Inflammatory macrophage treated with lipopolysaccharide for 1 hour (primary cell): ENCODE measurements at regions not wholly inside any gene's neighbourhood (a gene's known extent, or its start where the extent isn't known, plus 50 kb on each side); places are given as distances from the start of the nearest gene placed in this dataset.
"Not testable (repeated sequence)": the region's sequence is repeated elsewhere in the genome, so short reads cannot be mapped to it uniquely, and the experiment has no call there.

ENCODE experiments used
- DNase-seq, 2 donors: peaks; one replicate each; pipeline ENCODE4 v3.0.0-alpha.2; 2020 to 2022

GRCh38 chr5:110812639-110813038, 73.8 kb downstream of the SLC25A46 start:
- no peak for DNase-seq

DNA sequence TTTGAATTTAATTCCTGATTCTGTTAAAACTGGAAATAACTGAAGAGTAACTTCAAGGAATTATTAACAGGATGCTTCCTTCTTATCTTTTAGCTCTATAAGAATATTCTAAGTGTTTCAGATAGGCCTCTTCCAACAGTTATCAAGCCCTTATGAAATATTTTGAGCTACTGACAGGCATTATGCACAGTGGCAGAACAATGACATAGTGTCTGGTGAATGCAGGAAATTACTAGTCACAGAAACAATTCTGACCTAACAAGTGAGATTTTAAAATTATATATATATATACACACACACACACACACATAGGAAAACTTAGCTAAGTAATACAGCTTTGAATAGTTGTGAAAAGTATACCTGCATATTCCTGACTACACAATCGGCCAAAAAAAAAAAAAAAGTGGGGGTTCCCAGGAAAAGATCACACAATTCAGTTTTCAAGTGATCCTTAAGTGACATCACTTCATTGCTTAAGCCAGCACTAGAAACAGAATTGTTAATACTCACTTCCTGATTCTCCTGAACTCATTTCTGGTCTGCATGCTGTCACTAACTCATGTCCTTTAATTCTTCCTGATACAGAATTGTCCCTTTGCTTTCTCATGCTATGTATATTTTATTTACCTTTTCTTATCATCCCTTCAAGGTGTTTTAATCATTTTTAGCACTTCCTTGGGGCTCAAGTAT, 77.3 kb downstream of the SLC25A46 start:
- peak in 1 of 2 donors; percentile 0 for DNase-seq

GRCh38 chr5:110817459-110817858, 78.7 kb downstream of the SLC25A46 start:
- no peak for DNase-seq

GRCh38 chr5:110823571-110823970, 84.8 kb downstream of the SLC25A46 start:
- DNase-seq: no peak

DNA sequence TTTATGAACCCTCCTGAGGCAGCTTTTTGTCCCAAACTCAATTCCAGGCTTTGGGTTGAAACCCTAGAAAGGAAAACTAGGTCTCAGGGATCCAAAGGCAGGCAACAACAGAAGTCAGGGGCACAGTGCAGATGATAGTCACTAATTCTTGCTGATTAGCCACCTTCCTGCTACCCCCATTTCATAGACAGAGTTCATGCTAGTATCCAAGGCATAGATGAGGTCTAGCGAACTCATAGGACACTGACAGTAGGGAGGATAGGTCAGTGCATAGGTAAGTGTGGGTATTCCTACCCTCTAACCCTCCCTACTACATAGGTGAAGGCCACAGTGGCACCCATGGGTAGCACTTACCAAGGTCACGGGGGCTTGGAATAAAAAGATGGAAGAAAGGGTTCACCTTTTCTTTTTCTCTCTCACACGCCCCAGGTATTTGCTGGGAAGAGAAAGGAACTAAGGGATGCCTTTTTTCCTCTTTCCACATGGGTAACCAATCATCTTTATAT, 86.2 kb downstream of the SLC25A46 start:
- no peak for DNase-seq

DNA sequence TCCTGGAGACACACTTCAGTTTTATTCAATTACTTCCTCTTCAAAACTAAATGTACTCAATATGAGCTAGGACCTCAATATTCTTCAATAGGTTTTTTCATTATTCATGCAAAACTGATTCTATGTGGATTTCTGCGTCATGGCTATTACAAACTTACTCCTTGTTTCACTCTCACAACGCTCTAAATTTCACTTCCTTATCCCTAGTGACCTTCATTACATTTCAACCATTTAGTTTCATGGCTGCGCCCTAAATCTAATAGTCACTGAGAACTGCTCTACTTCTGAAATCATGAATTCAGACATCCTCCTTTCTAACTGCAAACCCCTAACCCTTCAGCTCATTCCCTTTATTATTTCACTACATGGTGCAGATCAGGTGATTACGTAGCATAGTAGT, 93.9 kb downstream of the SLC25A46 start:
- DNase-seq: no peak

GRCh38 chr5:110834933-110835332, 96.1 kb downstream of the SLC25A46 start:
- not testable (repeated sequence) for DNase-seq

GRCh38 chr5:110836851-110837250, 98.0 kb downstream of the SLC25A46 start:
- DNase-seq: no peak

DNA sequence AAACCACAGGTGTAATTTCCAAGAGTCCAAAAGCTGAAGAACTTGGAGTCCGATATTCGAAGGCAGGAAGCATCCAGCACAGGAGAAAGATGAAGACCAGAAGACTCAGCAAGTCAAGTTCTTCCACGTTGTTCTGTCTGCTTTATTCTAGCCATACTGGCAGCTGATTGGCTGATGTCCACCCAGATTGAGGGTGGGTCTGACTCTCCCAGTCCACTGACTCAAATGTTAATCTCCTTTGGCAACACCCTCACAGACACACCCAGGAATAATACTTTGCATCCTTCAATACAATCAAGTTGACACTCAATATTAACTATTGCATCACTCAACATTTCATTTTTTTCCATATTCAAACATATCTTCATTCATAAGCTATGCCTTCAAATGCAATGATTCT, 99.5 kb downstream of the SLC25A46 start:
- DNase-seq: not testable (repeated sequence)

DNA sequence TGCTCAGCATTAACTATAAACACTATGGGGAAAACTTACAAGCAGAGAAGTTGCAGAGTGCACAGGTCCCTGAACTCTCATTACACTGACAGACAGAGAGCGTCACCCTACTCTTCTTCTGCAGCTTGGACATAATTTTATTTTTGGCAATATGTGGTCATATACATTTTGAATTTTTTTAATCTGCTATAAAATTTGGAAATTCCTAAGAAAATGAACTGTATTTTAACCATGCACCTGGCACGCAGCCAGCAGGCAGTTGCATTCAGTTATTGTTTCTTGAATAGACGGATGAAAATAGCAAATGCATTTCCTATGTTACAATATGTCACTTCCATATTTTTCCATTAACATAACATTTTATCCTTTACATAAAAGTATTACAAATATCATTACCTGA, 100.2 kb downstream of the SLC25A46 start:
- DNase-seq: no peak

- DNase-seq: no peak
Measured at GRCh38 chr5:110840347-110840960, 101.6 kb downstream of the SLC25A46 start.

DNA sequence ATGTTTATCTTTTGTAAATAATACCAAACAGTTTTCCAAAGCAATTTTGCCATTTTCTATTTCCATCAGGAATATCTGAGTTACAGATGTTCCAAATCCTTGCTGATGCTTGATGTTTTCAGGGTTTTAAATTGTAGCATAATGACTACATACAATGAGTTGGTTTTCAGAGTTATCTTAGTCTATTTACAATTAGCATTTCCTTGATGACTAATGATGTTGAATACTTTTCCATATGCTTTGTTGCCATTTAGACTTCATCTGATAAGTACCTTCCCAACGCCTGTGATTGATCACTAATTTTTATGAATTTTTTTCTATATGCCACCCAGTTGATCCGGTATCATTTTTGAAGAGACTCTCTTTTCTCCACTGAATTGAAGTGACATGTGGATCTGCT, 102.3 kb downstream of the SLC25A46 start:
- no peak for DNase-seq

DNA sequence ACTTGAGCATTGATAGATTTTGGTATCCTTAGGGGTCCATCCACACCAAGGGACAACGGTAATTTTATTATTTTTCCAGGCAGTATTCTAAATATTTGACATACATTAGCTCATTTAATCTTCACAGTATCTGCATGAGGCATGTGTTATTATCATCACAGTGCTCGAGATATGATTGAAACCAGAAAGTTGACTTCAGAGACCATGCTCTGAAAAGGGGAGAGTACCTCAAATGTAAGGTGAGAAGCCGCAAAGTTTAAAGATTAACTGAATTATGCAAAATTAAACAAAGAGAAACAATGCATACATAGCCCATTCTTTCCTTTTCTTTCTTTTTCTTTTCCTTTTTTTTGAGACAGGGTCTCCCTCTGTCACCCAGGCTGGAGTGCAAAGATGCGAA, 104.1 kb downstream of the SLC25A46 start:
- DNase-seq: no peak

- DNase-seq: no peak
Measured at GRCh38 chr5:110844251-110844650, 105.4 kb downstream of the SLC25A46 start.

- DNase-seq: no peak
Measured at GRCh38 chr5:110846398-110847001, 107.7 kb downstream of the SLC25A46 start.

- DNase-seq: no peak
Measured at GRCh38 chr5:110851357-110851756, 112.5 kb downstream of the SLC25A46 start.

DNA sequence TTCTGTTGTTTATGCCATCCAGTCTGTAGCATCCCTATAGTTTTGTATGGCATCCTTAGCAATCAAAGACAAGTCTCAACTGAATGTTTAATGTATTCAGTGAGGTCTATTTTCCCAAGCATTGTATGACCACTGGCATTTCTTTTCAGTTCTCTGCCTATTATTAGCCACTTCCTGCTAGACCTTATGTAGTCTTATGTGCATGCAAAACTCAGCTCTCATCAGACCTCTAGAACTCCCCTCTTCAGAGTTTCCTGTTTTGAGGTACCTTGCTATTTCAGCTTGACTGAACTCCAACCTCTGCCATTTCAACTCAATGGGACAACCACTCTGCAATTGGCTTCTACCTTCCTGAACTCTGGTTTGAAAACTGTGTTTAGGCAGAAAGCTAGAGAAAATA, 113.2 kb downstream of the SLC25A46 start:
- no peak for DNase-seq

- DNase-seq: no peak
Measured at GRCh38 chr5:110852541-110852940, 113.7 kb downstream of the SLC25A46 start.

DNA sequence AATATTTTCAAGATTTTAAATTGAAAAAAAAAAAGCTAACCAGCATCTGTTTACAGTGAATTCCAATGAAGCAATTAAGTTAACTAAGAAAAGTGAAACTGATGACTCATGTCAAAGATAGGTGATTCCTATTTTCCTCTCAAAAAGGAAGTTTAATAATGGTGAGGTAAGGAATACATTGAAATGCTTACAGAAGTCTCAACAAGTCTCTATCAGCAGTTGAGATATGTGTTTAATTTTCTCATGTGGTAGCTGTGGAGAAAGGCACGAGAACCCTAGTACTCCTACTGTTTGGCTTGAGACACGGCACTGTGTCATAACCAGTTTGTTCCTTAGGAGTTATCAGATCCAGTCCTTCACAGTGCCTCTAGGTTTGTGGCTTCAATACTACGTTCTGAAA, 114.5 kb downstream of the SLC25A46 start:
- no peak for DNase-seq

DNA sequence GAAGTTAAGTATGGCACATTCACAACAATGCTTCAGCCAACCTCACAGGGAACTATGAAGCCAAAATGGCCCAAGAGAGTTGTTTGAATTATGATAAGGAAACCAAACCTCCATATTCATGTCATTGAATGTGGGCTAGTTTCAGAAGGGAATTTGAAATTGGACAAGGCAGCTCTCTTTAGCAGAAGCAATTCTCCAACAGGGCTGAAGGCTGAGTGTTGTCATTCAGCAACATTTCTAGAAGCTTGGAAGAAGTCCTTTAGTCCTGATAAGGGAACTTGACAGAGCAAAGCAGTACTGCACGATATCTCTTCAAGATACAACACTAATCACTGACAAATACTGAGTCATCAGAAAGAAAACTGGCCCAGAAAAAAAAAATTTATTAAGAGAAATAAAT, 115.4 kb downstream of the SLC25A46 start:
- no peak for DNase-seq

DNA sequence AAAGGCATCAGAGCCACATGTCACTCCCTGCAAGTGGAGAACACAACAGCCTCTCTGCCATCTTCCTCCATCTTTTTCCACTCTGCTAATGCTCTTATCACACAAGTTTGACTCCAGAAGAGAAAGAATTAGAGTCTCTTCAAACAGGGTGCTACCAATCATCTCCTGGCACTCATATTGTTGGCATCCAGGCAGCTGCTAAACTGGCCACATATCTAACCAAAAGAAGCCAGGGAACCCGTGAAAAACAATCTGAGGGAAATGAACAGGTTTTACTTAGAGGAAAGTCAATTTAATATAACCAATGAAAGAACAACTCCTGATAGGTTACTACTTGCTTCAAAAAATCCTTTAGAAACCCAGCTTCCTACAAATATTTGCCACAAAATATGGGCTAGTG, 117.2 kb downstream of the SLC25A46 start:
- DNase-seq: no peak

DNA sequence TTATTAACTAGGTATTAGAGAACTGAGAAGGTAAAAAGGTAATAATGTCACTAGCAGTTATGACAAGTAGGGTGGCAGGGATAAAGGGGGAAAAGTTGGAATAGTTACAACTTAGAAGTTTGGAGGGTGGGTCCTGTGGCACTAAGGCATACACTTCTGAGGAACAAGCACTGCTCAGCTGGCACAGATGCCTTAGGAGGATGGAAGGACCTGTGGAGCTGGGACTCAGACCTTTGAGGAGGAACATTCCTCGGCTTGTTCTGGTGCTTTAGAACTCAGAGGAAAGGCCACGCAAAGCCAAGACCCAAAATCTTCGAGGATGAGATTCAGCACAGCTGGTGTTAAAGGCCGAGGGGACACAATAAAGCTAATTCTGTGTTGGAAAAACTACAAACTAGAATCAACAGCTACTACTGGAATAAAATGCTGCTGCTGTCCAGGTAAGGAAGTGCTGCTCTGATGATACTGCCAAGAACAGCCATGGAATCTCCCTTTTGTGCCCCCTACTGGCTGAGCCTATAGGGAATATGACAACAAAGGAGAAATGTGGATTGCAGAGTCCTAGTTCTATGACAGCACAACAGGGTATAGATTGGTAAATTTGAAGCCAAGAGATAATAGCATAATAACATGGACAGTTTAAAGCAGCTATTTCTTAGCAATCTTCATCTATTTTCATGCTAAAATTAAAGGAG, 126.7 kb downstream of the SLC25A46 start:
- DNase-seq: no peak

GRCh38 chr5:110869927-110870326, 131.1 kb downstream of the SLC25A46 start:
- DNase-seq: no peak

GRCh38 chr5:110872200-110872599, 133.4 kb downstream of the SLC25A46 start:
- no peak for DNase-seq
